K562 (cell line): ENCODE measurements at regions not wholly inside any gene's neighbourhood (a gene's known extent, or its start where the extent isn't known, plus 50 kb on each side); places are given as distances from the start of the nearest gene placed in this dataset.
A peak's percentile ranks its signal among the peaks of the same experiment; 100 is the strongest.

Experiments
- CCNT2 ChIP-seq: IDR thresholded peaks from 2 replicates; pipeline ENCODE4 v1.6.1; 2011; ENCODE audit warnings: borderline replicate concordance, low read depth, mild to moderate bottlenecking, moderate library complexity, mixed read lengths, low read length; ENCODE audit not compliant: insufficient read length; ENCODE audit errors: extremely low read depth
- CSDE1 ChIP-seq, 2 experiments: fragments of 450-650 bp; IDR thresholded peaks; 2 replicates each; pipeline ENCODE4 v1.6.1; 2016; ENCODE audit warnings: mild to moderate bottlenecking in 1 of 2
- DPF2 ChIP-seq: fragments of 450-650 bp; IDR thresholded peaks from 2 replicates; pipeline ENCODE4 v1.6.1; 2016
- ESRRA ChIP-seq: fragments of 450-650 bp; IDR thresholded peaks from 2 replicates; pipeline ENCODE4 v1.6.1; 2014; ENCODE audit warnings: low read depth, mild to moderate bottlenecking, moderate library complexity, borderline replicate concordance
- ETV1 ChIP-seq: fragments of 450-650 bp; conservative IDR thresholded peaks from 2 replicates; pipeline ENCODE4 v1.6.1; 2016; ENCODE audit warnings: missing genetic modification characterization, control low read depth, low read depth, missing compliant biosample characterization
- FOSL1 ChIP-seq: fragments of 200-800 bp; sonication (Bioruptor generic); conservative IDR thresholded peaks from 2 replicates; pipeline ENCODE4 v1.6.1; 2016; ENCODE audit warnings: missing genetic modification characterization, missing compliant biosample characterization
- FOXJ2 ChIP-seq: fragments of 200-800 bp; sonication (Bioruptor generic); IDR thresholded peaks from 2 replicates; pipeline ENCODE4 v1.6.1; 2016; ENCODE audit warnings: missing genetic modification characterization, missing compliant biosample characterization
- GATAD2A ChIP-seq: fragments of 450-650 bp; IDR thresholded peaks from 2 replicates; pipeline ENCODE4 v1.6.1; 2017
- GATAD2B ChIP-seq: fragments of 450-650 bp; IDR thresholded peaks from 2 replicates; pipeline ENCODE4 v1.6.1; 2017; ENCODE audit warnings: mild to moderate bottlenecking, borderline replicate concordance
- HLTF ChIP-seq: fragments of 450-650 bp; IDR thresholded peaks from 2 replicates; pipeline ENCODE4 v1.6.1; 2016
- KHSRP ChIP-seq: fragments of 450-650 bp; IDR thresholded peaks from 2 replicates; pipeline ENCODE4 v1.6.1; 2017
- MBD2 ChIP-seq: sonication (generic); IDR thresholded peaks from 2 replicates; pipeline ENCODE4 v1.6.1; 2016; ENCODE audit warnings: low read depth, borderline replicate concordance
- MCM5 ChIP-seq: fragments of 450-650 bp; IDR thresholded peaks from 2 replicates; pipeline ENCODE4 v1.6.1; 2016; ENCODE audit warnings: low read depth
- NR2F6 ChIP-seq: fragments of 450-650 bp; formaldehyde crosslinking; IDR thresholded peaks from 2 replicates; pipeline ENCODE4 v1.4.0; 2020; ENCODE audit warnings: mild to moderate bottlenecking
- OTX1 ChIP-seq: fragments of 450-650 bp; formaldehyde crosslinking; IDR thresholded peaks from 2 replicates; pipeline ENCODE4 v1.4.0; 2022; ENCODE audit warnings: mild to moderate bottlenecking
- SNRNP70 ChIP-seq: fragments of 200-400 bp; formaldehyde crosslinking; optimal IDR thresholded peaks from 2 replicates; pipeline ENCODE3; 2017; ENCODE audit warnings: low read depth, low read length
- SREBF1 ChIP-seq: fragments of 150-350 bp; IDR thresholded peaks from 2 replicates; pipeline ENCODE4 v1.6.1; 2014; ENCODE audit warnings: antibody characterized with exemption, low read depth, low read length, borderline replicate concordance
- SRSF1 ChIP-seq: fragments of 200-400 bp; formaldehyde crosslinking; IDR thresholded peaks from 2 replicates; pipeline ENCODE4 v1.6.1; 2017; ENCODE audit warnings: mild to moderate bottlenecking, low read depth, low read length, moderate library complexity
- THRAP3 ChIP-seq: fragments of 450-650 bp; IDR thresholded peaks from 2 replicates; pipeline ENCODE4 v1.6.1; 2016; ENCODE audit warnings: mild to moderate bottlenecking, inconsistent platforms, borderline replicate concordance
- U2AF2 ChIP-seq: fragments of 200-400 bp; formaldehyde crosslinking; optimal IDR thresholded peaks from 2 replicates; pipeline ENCODE3; 2017; ENCODE audit warnings: low read depth, mild to moderate bottlenecking, low read length
- ZNF445 ChIP-seq: fragments of 250-450 bp; sonication (Bioruptor Pico); IDR thresholded peaks from 2 replicates; pipeline ENCODE4 v1.4.0; 2020; ENCODE audit warnings: low read depth, mild to moderate bottlenecking, moderate library complexity
- ZNF644 ChIP-seq: fragments of 200-800 bp; sonication (Bioruptor generic); IDR thresholded peaks from 2 replicates; pipeline ENCODE4 v1.6.1; 2016; ENCODE audit warnings: low read depth, missing genetic modification characterization, missing compliant biosample characterization
- TF ChIP-seq, protein P1 (sequence below): sonication (generic); formaldehyde crosslinking; IDR thresholded peaks from 2 replicates; pipeline ENCODE4 v1.8.0; 2023; ENCODE audit warnings: missing genetic modification reagents, mild to moderate bottlenecking, borderline replicate concordance
- TF ChIP-seq, protein P2 (sequence below): fragments of 450-650 bp; IDR thresholded peaks from 2 replicates; pipeline ENCODE4 v1.7.1; 2018; ENCODE audit warnings: mild to moderate bottlenecking, low read depth; ENCODE audit not compliant: partially characterized antibody

- TF ChIP-seq, protein P1, sequence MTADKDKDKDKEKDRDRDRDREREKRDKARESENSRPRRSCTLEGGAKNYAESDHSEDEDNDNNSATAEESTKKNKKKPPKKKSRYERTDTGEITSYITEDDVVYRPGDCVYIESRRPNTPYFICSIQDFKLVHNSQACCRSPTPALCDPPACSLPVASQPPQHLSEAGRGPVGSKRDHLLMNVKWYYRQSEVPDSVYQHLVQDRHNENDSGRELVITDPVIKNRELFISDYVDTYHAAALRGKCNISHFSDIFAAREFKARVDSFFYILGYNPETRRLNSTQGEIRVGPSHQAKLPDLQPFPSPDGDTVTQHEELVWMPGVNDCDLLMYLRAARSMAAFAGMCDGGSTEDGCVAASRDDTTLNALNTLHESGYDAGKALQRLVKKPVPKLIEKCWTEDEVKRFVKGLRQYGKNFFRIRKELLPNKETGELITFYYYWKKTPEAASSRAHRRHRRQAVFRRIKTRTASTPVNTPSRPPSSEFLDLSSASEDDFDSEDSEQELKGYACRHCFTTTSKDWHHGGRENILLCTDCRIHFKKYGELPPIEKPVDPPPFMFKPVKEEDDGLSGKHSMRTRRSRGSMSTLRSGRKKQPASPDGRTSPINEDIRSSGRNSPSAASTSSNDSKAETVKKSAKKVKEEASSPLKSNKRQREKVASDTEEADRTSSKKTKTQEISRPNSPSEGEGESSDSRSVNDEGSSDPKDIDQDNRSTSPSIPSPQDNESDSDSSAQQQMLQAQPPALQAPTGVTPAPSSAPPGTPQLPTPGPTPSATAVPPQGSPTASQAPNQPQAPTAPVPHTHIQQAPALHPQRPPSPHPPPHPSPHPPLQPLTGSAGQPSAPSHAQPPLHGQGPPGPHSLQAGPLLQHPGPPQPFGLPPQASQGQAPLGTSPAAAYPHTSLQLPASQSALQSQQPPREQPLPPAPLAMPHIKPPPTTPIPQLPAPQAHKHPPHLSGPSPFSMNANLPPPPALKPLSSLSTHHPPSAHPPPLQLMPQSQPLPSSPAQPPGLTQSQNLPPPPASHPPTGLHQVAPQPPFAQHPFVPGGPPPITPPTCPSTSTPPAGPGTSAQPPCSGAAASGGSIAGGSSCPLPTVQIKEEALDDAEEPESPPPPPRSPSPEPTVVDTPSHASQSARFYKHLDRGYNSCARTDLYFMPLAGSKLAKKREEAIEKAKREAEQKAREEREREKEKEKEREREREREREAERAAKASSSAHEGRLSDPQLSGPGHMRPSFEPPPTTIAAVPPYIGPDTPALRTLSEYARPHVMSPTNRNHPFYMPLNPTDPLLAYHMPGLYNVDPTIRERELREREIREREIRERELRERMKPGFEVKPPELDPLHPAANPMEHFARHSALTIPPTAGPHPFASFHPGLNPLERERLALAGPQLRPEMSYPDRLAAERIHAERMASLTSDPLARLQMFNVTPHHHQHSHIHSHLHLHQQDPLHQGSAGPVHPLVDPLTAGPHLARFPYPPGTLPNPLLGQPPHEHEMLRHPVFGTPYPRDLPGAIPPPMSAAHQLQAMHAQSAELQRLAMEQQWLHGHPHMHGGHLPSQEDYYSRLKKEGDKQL = no peak
- TF ChIP-seq CCNT2 (no peak), SNRNP70 (no peak), GATAD2A (peak; percentile 39; the same call in 1 of the 2 replicates), OTX1 (CRISPR knock-in tag) (0 out of 2 replicates have a peak, but pooled peaks have one; percentile 28), MBD2 (0 out of 2 replicates have a peak, but pooled peaks have one; percentile 15), ZNF644 (no peak), U2AF2 (no peak), FOXJ2 (tag) (peak; percentile 98), ETV1 (peak; percentile 73), HLTF (no peak), THRAP3 (no peak), SREBF1 (no peak), SRSF1 (no peak), DPF2 (peak; percentile 94), CSDE1 (IDR thresholded peaks at IDR 0.05) (no peak), KHSRP (no peak), MCM5 (no peak), ZNF445 (CRISPR knock-in tag) (no peak), NR2F6 (CRISPR knock-in tag) (no peak), FOSL1 (tag) (peak; percentile 100), GATAD2B (peak; percentile 62; the same call in 1 of the 2 replicates), ESRRA (no peak)
- TF ChIP-seq, protein P2, sequence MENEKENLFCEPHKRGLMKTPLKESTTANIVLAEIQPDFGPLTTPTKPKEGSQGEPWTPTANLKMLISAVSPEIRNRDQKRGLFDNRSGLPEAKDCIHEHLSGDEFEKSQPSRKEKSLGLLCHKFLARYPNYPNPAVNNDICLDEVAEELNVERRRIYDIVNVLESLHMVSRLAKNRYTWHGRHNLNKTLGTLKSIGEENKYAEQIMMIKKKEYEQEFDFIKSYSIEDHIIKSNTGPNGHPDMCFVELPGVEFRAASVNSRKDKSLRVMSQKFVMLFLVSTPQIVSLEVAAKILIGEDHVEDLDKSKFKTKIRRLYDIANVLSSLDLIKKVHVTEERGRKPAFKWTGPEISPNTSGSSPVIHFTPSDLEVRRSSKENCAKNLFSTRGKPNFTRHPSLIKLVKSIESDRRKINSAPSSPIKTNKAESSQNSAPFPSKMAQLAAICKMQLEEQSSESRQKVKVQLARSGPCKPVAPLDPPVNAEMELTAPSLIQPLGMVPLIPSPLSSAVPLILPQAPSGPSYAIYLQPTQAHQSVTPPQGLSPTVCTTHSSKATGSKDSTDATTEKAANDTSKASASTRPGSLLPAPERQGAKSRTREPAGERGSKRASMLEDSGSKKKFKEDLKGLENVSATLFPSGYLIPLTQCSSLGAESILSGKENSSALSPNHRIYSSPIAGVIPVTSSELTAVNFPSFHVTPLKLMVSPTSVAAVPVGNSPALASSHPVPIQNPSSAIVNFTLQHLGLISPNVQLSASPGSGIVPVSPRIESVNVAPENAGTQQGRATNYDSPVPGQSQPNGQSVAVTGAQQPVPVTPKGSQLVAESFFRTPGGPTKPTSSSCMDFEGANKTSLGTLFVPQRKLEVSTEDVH = no peak
These were observed 62.1 kb upstream of the MAPRE2 start (continued) for GRCh38 chr18:34978953-34979608.
